ENCODE measurements at regions not wholly inside any gene's neighbourhood (a gene's known extent, or its start where the extent isn't known, plus 50 kb on each side); places are given as distances from the start of the nearest gene placed in this dataset.
"Not testable (repeated sequence)": the region's sequence is repeated elsewhere in the genome, so short reads cannot be mapped to it uniquely, and the experiment has no call there.

- DNase-seq, result no peak
Observed at GRCh38 chr22:33221568-33221967, 163.4 kb upstream of the SYN3 start.

- no peak for DNase-seq
Observed at GRCh38 chr22:33220476-33221080, 162.4 kb upstream of the SYN3 start.

DNA sequence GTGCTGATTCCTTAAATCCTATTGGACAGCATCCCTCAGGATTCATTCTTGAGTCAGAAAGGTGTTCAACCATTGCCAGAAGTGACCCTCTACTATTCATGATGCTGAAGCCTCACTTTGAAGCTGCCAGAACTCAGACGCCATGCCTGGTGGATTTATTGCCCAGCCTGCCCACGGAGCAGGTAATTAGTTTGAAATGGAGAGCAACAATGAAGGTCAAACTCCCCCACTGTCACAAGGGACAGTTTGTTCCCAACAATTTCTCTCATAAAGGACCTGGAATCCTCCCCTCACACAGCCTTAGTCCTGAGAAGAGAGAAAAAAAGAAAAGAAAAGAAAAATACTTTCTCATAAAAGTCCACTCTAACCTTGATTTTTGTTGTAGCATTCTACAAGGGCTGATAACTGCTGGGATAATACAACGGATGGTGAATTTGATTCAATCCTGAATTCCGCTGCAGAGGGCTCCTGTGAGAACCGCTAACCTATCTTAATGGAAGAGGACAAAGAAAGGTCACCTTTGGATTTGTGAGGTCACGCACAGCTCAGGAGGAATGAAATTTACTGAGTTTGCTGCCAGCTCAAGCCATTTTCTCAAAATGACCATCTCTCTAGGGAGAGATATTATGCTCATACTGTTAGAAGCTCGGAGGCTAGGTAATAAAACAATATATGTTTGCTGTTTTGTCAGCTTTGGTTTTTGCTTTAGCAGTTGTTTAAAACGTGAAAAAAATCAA lies 161.6 kb upstream of the SYN3 start:
- no peak for DNase-seq

DNA sequence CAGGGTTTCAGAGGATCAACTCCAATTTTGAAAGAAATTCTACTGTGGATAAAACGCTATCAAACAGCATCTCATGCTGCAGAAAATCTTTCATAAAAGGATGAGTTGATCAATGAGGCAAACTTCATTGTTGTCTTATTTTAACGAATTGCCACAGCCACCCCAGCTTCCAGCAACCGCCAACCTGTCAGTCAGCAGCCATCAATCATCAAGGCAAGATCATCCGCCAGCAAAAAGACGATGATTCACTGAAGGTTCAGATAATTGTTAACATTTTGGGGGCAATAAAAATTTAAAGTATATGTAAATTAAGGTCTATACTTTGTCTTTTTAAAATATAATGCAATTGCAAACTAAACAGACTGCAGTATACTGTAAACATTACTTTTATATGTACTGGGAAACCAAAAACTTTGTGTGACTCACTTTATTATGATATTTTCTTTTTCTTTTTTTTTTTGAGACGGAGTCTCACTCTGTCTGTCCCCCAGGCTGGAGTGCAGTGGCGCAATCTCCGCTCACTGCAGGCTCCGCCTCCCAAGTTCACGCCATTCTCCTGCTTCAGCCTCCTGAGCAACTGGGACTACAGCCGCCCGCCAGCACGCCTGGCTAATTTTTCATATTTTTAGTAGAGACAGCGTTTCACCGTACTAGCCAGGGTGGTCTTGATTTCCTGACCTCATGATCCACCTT lies 155.3 kb upstream of the SYN3 start:
- no peak for DNase-seq

GRCh38 chr22:33209930-33210784 lies 152.0 kb upstream of the SYN3 start:
- peak; percentile 9 for DNase-seq

DNA sequence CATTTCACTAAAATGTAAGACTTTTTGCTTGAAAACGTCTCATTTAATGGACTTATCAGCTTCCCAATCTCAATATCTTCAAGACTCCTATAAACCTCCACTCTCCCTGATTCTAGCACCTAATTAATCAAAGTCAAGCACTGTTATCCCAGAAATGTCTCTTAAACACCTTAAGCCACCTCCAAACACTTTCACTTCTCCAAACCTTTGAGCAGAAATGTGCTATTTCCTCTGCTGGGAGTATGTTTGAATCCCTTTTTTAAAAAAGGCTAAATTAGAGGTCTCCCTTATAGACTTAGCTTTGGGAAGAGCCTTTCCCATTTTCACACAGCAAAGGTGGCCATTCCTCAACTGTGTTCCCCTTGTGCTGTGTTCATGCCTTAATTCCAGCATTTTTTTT lies 146.2 kb upstream of the SYN3 start:
- no peak for DNase-seq

DNA sequence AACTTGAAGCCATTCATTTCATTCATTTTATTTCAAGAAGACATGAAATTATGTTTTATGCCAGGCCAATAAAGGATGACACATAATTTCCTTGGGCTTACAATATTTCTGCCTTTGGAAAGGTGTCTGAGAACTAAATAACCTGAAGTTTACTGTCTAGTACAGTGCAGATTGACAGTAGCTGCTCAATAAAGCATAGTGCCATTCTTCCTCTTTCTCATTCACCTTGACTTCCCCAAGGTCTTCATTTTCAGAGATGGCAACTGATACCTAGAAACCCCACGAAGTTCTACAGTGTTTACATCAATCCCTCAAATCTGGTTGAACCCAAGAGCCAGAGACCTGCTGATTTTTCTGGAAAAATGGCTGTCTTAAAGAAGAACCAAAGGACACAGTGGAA lies 144.3 kb upstream of the SYN3 start:
- no peak for DNase-seq

DNA sequence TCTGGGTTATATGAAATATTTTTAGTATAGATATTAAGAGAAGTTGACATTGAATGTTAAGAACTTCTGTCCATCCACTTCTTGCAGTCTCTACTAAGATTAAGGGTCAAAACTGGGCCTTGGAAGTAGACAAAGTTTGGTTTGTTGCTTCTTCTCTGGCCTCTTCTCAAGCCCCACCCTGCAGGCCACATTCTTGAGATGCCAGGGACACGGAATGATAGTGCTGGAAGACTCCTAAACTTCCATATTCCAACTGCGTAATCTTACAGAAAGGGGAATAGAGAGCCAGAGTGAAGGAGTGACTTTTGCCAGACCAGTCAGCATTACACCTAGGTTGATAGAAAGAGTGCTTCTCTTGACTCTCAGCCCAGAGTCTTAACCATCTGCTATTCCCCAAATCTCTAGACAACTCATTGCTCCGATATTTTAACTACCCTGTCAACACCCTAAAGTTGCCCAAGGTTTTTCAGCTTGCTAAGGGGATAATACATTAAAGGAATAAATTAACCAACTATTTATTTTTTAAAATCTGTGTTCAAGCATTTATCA lies 136.4 kb upstream of the SYN3 start:
- no peak for DNase-seq

DNA sequence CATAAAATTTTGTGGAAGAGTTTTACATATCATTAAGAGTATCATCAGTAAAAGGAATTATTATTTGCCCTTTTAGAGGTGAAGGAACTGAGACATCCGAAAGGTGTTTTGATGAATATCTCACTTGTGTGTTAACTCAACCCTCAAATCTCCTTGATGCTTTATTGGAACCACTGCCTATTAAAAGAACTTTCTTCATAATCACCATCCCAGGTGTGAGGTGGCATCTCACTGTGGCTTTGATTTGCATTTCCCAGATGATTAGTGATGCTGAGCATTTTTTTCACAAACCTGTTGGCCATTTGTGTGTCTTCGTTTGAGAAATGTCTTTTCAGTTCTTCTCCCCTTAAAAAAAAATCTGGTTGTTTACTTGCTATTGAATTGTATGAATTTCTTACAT lies 134.0 kb upstream of the SYN3 start:
- no peak for DNase-seq

DNA sequence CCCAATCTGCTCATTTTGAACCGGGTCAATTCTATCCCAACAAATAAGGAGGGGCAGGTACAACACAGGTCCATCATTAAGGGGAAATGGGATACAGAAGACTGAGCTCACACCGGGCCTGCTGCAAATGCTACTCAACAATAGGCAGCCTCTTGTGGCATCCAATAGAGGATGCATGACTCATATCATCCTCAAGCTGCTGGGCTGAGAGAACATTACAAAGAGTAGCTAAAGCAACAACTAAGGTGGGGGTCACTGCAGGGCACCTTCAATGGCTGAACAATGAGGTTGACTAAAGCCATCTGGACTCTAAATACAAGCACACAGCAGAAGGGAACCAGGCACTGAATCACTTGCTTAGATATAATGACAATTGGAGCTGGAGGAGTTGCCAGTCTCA lies 130.1 kb upstream of the SYN3 start:
- no peak for DNase-seq

DNA sequence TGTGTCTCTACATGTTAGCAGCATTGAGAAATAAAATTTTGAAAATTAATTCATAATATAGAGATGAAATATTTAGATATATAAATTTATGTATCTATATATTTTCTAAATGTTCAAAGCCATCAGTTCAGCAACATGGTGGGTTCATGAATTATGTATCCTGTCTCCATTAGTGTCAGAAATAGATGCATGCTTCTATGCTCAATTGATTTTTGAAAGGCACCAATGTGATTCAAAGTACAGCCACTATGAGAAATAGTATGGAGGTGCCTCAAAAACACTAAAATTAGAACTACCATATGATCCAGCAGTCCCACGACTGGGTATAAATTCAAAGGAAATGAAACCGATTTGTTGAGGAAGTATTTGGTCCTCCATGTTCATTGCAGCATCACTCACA lies 128.6 kb upstream of the SYN3 start:
- peak; percentile 9 for DNase-seq

GRCh38 chr22:33180356-33180755 lies 122.2 kb upstream of the SYN3 start:
- no peak for DNase-seq

DNA sequence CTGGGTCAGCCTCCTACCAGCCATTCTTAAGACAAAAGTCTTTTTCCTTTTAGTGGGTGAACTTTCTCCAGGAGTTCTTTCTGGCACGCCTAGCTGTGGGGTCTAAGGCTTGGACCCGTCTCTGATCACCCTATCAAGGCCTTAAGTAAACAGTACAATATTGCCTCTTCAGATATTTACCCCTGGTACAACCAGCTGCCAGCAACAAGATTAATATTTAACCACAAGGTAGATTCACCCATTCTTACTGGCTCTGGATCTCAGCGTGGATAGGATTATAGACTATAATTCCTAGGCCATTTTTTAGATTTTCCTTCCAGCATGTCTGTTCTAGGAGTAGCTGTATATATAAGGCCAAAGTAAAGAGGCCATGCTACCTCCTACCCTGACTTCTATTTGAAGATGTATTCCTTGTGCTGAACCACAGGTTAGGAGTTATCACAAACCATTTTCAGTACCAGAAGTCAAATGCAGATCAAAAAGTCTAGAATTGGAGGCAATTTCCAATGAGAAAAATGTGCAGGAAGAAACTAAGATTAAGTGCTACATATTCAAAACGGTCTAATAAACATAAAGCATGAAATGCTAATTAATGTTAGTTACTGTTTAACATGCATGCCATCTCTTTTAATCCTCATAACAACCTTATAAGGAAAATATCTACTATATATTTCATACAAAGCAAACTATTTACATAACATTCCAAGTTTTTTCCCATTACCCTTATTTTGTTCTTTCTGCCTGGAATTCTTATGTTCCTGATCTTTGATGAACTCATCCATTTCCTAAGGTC lies 110.0 kb upstream of the SYN3 start:
- DNase-seq, result no peak

DNA sequence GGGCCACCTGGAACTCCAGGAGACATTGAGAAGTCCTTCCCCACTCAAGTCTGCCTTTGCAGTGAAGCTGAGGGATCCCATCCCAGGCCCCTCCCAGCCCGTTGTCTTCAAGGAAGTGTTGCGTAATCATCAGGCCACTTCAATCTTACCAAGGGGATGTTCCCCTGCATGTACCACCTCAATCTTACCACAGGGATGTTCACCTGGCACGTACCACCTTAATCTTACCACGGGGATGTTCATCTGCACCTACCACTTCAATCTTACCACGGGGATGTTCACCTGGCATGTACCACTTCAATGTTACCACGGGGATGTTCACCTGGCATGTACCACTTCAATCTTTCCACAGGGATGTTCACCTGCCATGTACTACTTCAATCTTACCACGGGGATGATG lies 108.0 kb upstream of the SYN3 start:
- DNase-seq, result no peak

GRCh38 chr22:33163815-33164214 lies 105.6 kb upstream of the SYN3 start:
- DNase-seq, result no peak

- no peak for DNase-seq
Observed at GRCh38 chr22:33162196-33162595, 104.0 kb upstream of the SYN3 start.

- DNase-seq, result no peak
Observed at GRCh38 chr22:33160525-33160924, 102.3 kb upstream of the SYN3 start.

DNA sequence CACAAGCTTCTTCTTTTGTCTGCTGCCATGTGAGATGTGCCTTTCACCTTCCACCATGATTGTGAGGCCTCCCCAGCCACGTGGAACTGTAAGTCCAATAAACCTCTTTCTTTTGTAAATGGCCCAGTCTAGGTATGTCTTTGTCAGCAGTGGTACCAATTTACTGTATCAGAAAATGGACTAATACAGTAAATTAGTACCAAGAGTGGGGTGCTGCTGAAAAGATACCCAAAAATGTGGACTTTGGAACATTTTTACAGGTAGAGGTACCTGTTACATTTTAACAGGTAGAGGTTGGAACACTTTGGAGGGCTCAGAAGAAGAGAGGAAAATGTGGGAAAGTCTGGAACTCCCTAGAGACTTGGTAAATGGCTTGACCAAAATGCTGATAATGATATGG lies 96.8 kb upstream of the SYN3 start:
- DNase-seq, result not testable (repeated sequence)

- DNase-seq, result no peak
Observed at GRCh38 chr22:33149611-33150010, 91.4 kb upstream of the SYN3 start.

DNA sequence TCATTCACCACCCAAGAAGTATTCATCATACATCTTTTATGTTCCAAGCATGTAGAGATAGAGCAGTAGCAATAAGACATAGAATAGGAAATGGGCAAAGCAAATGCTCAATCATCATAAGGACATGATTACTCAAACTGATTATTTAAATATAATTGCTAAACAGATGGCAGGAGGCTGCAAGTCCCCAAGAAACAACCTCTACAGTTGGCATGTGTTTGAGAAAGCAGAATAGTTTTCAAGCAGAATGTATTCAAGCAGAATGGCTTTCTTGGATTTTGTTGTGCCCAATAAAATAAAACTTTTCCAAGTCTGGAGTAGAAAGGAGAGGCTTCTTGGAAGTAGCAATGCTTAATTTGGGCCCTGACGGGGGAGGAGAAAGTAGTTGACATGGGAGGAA lies 86.5 kb upstream of the SYN3 start:
- DNase-seq, result no peak

- no peak for DNase-seq
Observed at GRCh38 chr22:33142282-33143055, 84.3 kb upstream of the SYN3 start.
